Ishikawa (cell line): ENCODE measurements at regions not wholly inside any gene's neighbourhood (a gene's known extent, or its start where the extent isn't known, plus 50 kb on each side); places are given as distances from the start of the nearest gene placed in this dataset.

ENCODE experiments used
- FOXM1 ChIP-seq: IDR thresholded peaks from 2 replicates; pipeline ENCODE4 v1.6.1; 2012; ENCODE audit warnings: low read depth, borderline replicate concordance
- TAF1 ChIP-seq: IDR thresholded peaks from 2 replicates; pipeline ENCODE4 v1.6.1; 2012; ENCODE audit warnings: low read depth, mild to moderate bottlenecking
- TCF12 ChIP-seq: IDR thresholded peaks from 2 replicates; pipeline ENCODE4 v1.6.1; 2012; ENCODE audit warnings: low read depth

DNA sequence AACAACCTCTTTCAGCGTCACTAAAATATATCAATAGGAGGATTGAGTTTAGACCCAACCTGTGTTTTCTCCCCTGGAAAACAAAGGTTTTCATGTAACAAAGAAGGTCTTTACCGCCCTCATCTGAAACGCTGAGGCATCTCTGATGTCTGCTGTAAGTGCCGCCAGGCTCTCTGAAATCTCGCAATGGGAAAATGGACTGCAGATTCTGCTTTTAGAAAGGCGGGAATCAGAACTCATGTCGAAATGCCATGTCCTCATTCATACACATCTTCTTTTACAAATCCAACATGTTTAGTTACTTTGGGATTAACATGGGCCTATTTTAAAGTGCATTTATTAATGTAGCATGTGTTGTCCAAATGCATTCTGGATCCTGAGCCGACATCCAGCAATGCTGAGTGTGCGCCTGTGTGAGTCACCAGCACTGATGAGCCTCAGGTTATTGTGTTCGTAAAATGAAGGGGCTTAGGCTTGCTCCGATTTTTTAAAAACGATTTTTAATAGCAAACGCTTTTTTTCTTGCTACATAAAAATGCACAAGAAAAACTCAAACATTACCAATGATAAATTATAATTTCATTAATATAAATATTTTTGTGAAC, 51.9 kb upstream of the PLEKHG4B start:
- no peak for TF ChIP-seq TAF1
- no peak for TF ChIP-seq TCF12
- TF ChIP-seq FOXM1 = no peak
